ENCODE measurements at regions not wholly inside any gene's neighbourhood (a gene's known extent, or its start where the extent isn't known, plus 50 kb on each side); places are given as distances from the start of the nearest gene placed in this dataset.
"Not testable (repeated sequence)": the region's sequence is repeated elsewhere in the genome, so short reads cannot be mapped to it uniquely, and the experiment has no call there.

DNA sequence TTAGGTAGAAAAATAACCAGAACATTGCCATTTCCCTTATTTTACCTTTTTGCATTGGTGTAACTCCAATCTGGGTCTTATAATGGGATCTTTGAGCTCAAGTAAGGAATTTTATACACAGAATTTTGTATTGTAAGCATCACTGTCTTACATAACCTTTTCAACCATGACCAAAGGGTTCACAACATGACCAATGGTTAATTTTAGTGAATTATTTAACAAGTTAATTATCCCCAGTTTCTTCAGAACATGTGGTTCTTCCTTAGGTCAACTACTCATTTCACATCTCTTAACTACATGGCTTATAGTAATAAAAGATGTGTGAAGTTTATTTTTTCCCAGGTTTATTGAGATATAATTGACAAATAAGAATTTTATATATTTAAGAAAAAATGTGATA lies 74.2 kb upstream of the RHOBTB1 start:
- no peaks in the 10 kb centered on the region for H3K9me3 ChIP-seq (ENCODE audit: severe bottlenecking)
- H3K27me3 ChIP-seq (ENCODE audit: insufficient read depth, low read depth, severe bottlenecking): no peaks in the 10 kb centered on the region
- no peak for DNase-seq
- no peaks in the 10 kb centered on the region for H3K36me3 ChIP-seq
- no peak overlapping the region for H3K4me3 ChIP-seq (ENCODE audit: low read depth, low read length)
- TF ChIP-seq, protein P1, sequence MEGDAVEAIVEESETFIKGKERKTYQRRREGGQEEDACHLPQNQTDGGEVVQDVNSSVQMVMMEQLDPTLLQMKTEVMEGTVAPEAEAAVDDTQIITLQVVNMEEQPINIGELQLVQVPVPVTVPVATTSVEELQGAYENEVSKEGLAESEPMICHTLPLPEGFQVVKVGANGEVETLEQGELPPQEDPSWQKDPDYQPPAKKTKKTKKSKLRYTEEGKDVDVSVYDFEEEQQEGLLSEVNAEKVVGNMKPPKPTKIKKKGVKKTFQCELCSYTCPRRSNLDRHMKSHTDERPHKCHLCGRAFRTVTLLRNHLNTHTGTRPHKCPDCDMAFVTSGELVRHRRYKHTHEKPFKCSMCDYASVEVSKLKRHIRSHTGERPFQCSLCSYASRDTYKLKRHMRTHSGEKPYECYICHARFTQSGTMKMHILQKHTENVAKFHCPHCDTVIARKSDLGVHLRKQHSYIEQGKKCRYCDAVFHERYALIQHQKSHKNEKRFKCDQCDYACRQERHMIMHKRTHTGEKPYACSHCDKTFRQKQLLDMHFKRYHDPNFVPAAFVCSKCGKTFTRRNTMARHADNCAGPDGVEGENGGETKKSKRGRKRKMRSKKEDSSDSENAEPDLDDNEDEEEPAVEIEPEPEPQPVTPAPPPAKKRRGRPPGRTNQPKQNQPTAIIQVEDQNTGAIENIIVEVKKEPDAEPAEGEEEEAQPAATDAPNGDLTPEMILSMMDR (IDR thresholded peaks at IDR 0.05; ENCODE audit: low read depth, low read length): no peak
- H3K27ac ChIP-seq: no peak overlapping the region

GRCh38 chr10:61016630-61017029 lies 72.6 kb upstream of the RHOBTB1 start:
- Histone ChIP-seq H3K27ac (no peak overlapping the region), H3K27me3 (ENCODE audit: insufficient read depth, low read depth, severe bottlenecking) (no peaks in the 10 kb centered on the region), H3K9me3 (ENCODE audit: severe bottlenecking) (no peaks in the 10 kb centered on the region), H3K36me3 (no peaks in the 10 kb centered on the region), H3K4me3 (ENCODE audit: low read depth, low read length) (no peak overlapping the region)
- TF ChIP-seq, protein P1 (IDR thresholded peaks at IDR 0.05; ENCODE audit: low read depth, low read length): no peak
- DNase-seq: no peak

- H3K27me3 ChIP-seq (ENCODE audit: insufficient read depth, low read depth, severe bottlenecking): no peaks in the 10 kb centered on the region
- no peak overlapping the region for H3K4me3 ChIP-seq (ENCODE audit: low read depth, low read length)
- DNase-seq: no peak
- TF ChIP-seq, protein P1 (IDR thresholded peaks at IDR 0.05; ENCODE audit: low read depth, low read length): no peak
- H3K9me3 ChIP-seq (ENCODE audit: severe bottlenecking): no peaks in the 10 kb centered on the region
- no peaks in the 10 kb centered on the region for H3K36me3 ChIP-seq
- no peak overlapping the region for H3K27ac ChIP-seq
These were observed 72.0 kb upstream of the RHOBTB1 start for GRCh38 chr10:61016007-61016406.

- TF ChIP-seq, protein P1 (IDR thresholded peaks at IDR 0.05; ENCODE audit: low read depth, low read length): no peak
- Histone ChIP-seq H3K27me3 (ENCODE audit: insufficient read depth, low read depth, severe bottlenecking) (no peaks in the 10 kb centered on the region), H3K36me3 (no peaks in the 10 kb centered on the region), H3K27ac (no peak overlapping the region), H3K9me3 (ENCODE audit: severe bottlenecking) (no peaks in the 10 kb centered on the region), H3K4me3 (ENCODE audit: low read depth, low read length) (no peak overlapping the region)
- no peak for DNase-seq
These were observed 66.9 kb upstream of the RHOBTB1 start for GRCh38 chr10:61010863-61011262.

DNA sequence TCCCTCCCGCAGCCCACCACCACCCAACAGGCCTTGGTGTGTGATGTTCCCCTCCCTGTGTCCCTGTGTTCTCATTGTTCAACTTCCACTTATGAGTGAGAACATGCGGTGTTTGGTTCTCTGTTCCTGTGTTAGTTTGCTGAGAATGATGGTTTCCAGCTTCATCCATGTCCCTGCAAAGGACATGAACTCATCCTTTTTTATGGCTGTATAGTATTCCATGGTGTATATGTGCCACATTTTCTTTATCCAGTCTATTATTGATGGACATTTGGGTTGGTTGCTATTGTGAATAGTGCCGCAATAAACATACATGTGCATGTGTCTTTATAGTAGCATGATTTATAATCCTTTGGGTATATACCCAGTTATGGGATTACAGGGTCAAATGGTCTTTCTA lies 59.1 kb upstream of the RHOBTB1 start:
- DNase-seq; H3K9me3 ChIP-seq (ENCODE audit: severe bottlenecking); H3K27ac ChIP-seq; H3K36me3 ChIP-seq; H3K4me3 ChIP-seq (ENCODE audit: low read depth, low read length); H3K27me3 ChIP-seq (ENCODE audit: insufficient read depth, low read depth, severe bottlenecking): not testable (repeated sequence)

GRCh38 chr10:61001731-61002122 lies 57.7 kb upstream of the RHOBTB1 start:
- TF ChIP-seq, protein P1 (IDR thresholded peaks at IDR 0.05; ENCODE audit: low read depth, low read length): no peak
- H3K27ac ChIP-seq: peak overlapping the region; percentile 47; the same call in 1 of the 2 replicates
- H3K36me3 ChIP-seq: no peaks in the 10 kb centered on the region
- DNase-seq: no peak
- no peaks in the 10 kb centered on the region for H3K9me3 ChIP-seq (ENCODE audit: severe bottlenecking)
- H3K27me3 ChIP-seq (ENCODE audit: insufficient read depth, low read depth, severe bottlenecking): no peaks in the 10 kb centered on the region
- H3K4me3 ChIP-seq (ENCODE audit: low read depth, low read length): peak overlapping the region; percentile 90
